ENCODE measurements at regions not wholly inside any gene's neighbourhood (a gene's known extent, or its start where the extent isn't known, plus 50 kb on each side); places are given as distances from the start of the nearest gene placed in this dataset.
"Not testable (repeated sequence)": the region's sequence is repeated elsewhere in the genome, so short reads cannot be mapped to it uniquely, and the experiment has no call there.

GRCh38 chr1:90348934-90349333, 354.0 kb downstream of the ZNF326 start:
- Mint-ChIP-seq H3K4me3 (no peak overlapping the region), H3K27ac (no peak overlapping the region), H3K27me3 (peaks cover 0 to 5% of the 10 kb centered on the region in 2 donors), H3K36me3 (no peaks in the 10 kb centered on the region), H3K9me3 (peaks cover 0 to 13% (median 8%) of the 10 kb centered on the region in 3 donors), H3K4me1 (no peaks in the 10 kb centered on the region)
- DNase-seq (no peak), ATAC-seq (replicated peaks in 1 of 4) (no peak)
- WGBS (ENCODE audit: insufficient coverage): no CpG with 5 or more reads among the region's 1 CpG
- POLR2A ChIA-PET: no interaction called here
- Histone ChIP-seq H3K27me3 (replicated peaks in 1 of 2; ENCODE audit: control insufficient read depth in 2 of 2, extremely low read depth in 1 of 2, insufficient read depth in 2 of 2, low read length in 1 of 2) (no peaks in the 10 kb centered on the region), H3K9me3 (no peaks in the 10 kb centered on the region), H3K27ac (ENCODE audit: low read length) (no peak overlapping the region), H3K36me3 (ENCODE audit: control insufficient read depth in 2 of 2, extremely low read depth in 1 of 2, insufficient read depth in 1 of 2, low read length in 1 of 2) (no peaks in the 10 kb centered on the region), H3K4me1 (ENCODE audit: control insufficient read depth in 1 of 2, extremely low read depth in 1 of 2, insufficient read depth in 2 of 2, low read length in 2 of 2) (no peaks in the 10 kb centered on the region), H3K4me3 (ENCODE audit: control insufficient read depth in 1 of 2, extremely low read depth in 1 of 2, low read length in 1 of 2) (no peak overlapping the region)
- CTCF ChIA-PET: no interaction called here

DNA sequence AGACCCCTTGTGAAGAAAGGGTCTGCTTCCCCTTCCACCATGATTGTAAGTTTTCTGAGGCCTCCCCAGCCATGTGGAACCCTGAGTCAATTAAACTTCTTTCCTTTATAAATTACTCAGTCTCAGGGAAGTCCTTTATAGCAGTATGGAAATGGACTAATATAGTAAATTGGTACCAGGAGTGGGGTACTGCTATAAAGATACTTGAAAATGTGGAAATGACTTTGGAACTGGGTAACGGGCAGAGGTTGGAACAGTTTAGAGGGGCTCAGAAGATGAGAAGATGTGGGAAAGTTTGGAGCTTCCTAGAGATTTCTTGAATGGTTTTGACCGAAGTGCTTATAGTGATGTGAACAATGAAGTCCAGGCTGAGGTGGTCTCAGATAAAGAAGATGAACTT, 353.5 kb downstream of the ZNF326 start:
- H3K36me3 Mint-ChIP-seq; H3K4me3 ChIP-seq (ENCODE audit: control insufficient read depth in 1 of 2, extremely low read depth in 1 of 2, low read length in 1 of 2); H3K27ac ChIP-seq (ENCODE audit: low read length); DNase-seq; H3K27ac Mint-ChIP-seq; CTCF ChIA-PET; H3K27me3 Mint-ChIP-seq; H3K27me3 ChIP-seq (replicated peaks in 1 of 2; ENCODE audit: control insufficient read depth in 2 of 2, extremely low read depth in 1 of 2, insufficient read depth in 2 of 2, low read length in 1 of 2); H3K4me1 ChIP-seq (ENCODE audit: control insufficient read depth in 1 of 2, extremely low read depth in 1 of 2, insufficient read depth in 2 of 2, low read length in 2 of 2); H3K9me3 ChIP-seq; POLR2A ChIA-PET; H3K4me1 Mint-ChIP-seq; H3K4me3 Mint-ChIP-seq; ATAC-seq (replicated peaks in 1 of 4); H3K36me3 ChIP-seq (ENCODE audit: control insufficient read depth in 2 of 2, extremely low read depth in 1 of 2, insufficient read depth in 1 of 2, low read length in 1 of 2): not testable (repeated sequence)
- peaks cover 0 to 13% (median 8%) of the 10 kb centered on the region in 3 donors for H3K9me3 Mint-ChIP-seq
- whole genome bisulfite sequencing (ENCODE audit: insufficient coverage): 89% methylated on average over 2 of the region's 2 CpGs

GRCh38 chr1:90347366-90347765, 352.5 kb downstream of the ZNF326 start:
- Histone ChIP-seq H3K4me1 (ENCODE audit: control insufficient read depth in 1 of 2, extremely low read depth in 1 of 2, insufficient read depth in 2 of 2, low read length in 2 of 2) (no peaks in the 10 kb centered on the region), H3K27me3 (replicated peaks in 1 of 2; ENCODE audit: control insufficient read depth in 2 of 2, extremely low read depth in 1 of 2, insufficient read depth in 2 of 2, low read length in 1 of 2) (no peaks in the 10 kb centered on the region), H3K4me3 (ENCODE audit: control insufficient read depth in 1 of 2, extremely low read depth in 1 of 2, low read length in 1 of 2) (no peak overlapping the region), H3K9me3 (no peaks in the 10 kb centered on the region), H3K36me3 (ENCODE audit: control insufficient read depth in 2 of 2, extremely low read depth in 1 of 2, insufficient read depth in 1 of 2, low read length in 1 of 2) (no peaks in the 10 kb centered on the region), H3K27ac (ENCODE audit: low read length) (no peak overlapping the region)
- H3K4me1 Mint-ChIP-seq: no peaks in the 10 kb centered on the region
- H3K27ac Mint-ChIP-seq: no peak overlapping the region
- CTCF ChIA-PET: no interaction called here
- peaks cover 0 to 5% of the 10 kb centered on the region in 2 donors for H3K27me3 Mint-ChIP-seq
- H3K4me3 Mint-ChIP-seq: no peak overlapping the region
- no CpG with 5 or more reads among the region's 1 CpG for WGBS (ENCODE audit: insufficient coverage)
- H3K36me3 Mint-ChIP-seq: no peaks in the 10 kb centered on the region
- POLR2A ChIA-PET: no interaction called here
- ATAC-seq (replicated peaks in 1 of 4) (no peak), DNase-seq (no peak)
- H3K9me3 Mint-ChIP-seq: peaks cover 0 to 13% (median 8%) of the 10 kb centered on the region in 3 donors

GRCh38 chr1:90346757-90347156, 351.8 kb downstream of the ZNF326 start:
- ChIA-PET POLR2A (no interaction called here), CTCF (no interaction called here)
- H3K4me1 ChIP-seq (ENCODE audit: control insufficient read depth in 1 of 2, extremely low read depth in 1 of 2, insufficient read depth in 2 of 2, low read length in 2 of 2): no peaks in the 10 kb centered on the region
- ATAC-seq (replicated peaks in 1 of 4): no peak
- no CpG with 5 or more reads among the region's 2 CpGs for WGBS (ENCODE audit: insufficient coverage)
- Mint-ChIP-seq H3K9me3 (peaks cover 0 to 13% (median 8%) of the 10 kb centered on the region in 3 donors), H3K36me3 (no peaks in the 10 kb centered on the region), H3K4me3 (no peak overlapping the region), H3K4me1 (no peaks in the 10 kb centered on the region), H3K27me3 (peaks cover 0 to 5% of the 10 kb centered on the region in 2 donors), H3K27ac (no peak overlapping the region)
- no peaks in the 10 kb centered on the region for H3K27me3 ChIP-seq (replicated peaks in 1 of 2; ENCODE audit: control insufficient read depth in 2 of 2, extremely low read depth in 1 of 2, insufficient read depth in 2 of 2, low read length in 1 of 2)
- H3K27ac ChIP-seq (ENCODE audit: low read length): no peak overlapping the region
- H3K4me3 ChIP-seq (ENCODE audit: control insufficient read depth in 1 of 2, extremely low read depth in 1 of 2, low read length in 1 of 2): no peak overlapping the region
- no peaks in the 10 kb centered on the region for H3K36me3 ChIP-seq (ENCODE audit: control insufficient read depth in 2 of 2, extremely low read depth in 1 of 2, insufficient read depth in 1 of 2, low read length in 1 of 2)
- H3K9me3 ChIP-seq: no peaks in the 10 kb centered on the region
- DNase-seq: no peak

DNA sequence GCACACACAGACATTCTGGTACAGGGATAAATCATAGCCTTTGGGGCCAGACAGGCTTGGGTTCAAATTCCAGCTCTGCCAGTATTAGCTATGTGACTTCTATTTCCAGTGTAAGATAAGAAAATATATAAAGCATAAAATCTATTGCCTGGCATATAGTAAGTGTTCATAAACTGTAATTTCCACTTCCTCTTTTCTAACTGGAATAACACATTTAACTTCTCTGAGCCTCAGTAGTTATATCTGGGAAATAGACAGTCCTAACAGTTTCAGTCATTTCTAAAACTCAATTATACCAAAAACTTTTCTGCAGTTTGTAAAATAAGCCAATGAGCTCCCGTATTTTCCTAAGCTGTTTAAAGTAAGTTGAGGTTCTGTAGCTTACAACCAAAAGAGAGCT, 351.4 kb downstream of the ZNF326 start:
- Mint-ChIP-seq H3K27ac (no peak overlapping the region), H3K4me1 (no peaks in the 10 kb centered on the region), H3K36me3 (no peaks in the 10 kb centered on the region), H3K4me3 (no peak overlapping the region), H3K9me3 (peaks cover 0 to 13% (median 8%) of the 10 kb centered on the region in 3 donors), H3K27me3 (peaks cover 0 to 5% of the 10 kb centered on the region in 2 donors)
- WGBS (ENCODE audit: insufficient coverage): no CpG with 5 or more reads among the region's 1 CpG
- Histone ChIP-seq H3K27ac (ENCODE audit: low read length) (no peak overlapping the region), H3K36me3 (ENCODE audit: control insufficient read depth in 2 of 2, extremely low read depth in 1 of 2, insufficient read depth in 1 of 2, low read length in 1 of 2) (no peaks in the 10 kb centered on the region), H3K4me1 (ENCODE audit: control insufficient read depth in 1 of 2, extremely low read depth in 1 of 2, insufficient read depth in 2 of 2, low read length in 2 of 2) (no peaks in the 10 kb centered on the region), H3K9me3 (no peaks in the 10 kb centered on the region), H3K27me3 (replicated peaks in 1 of 2; ENCODE audit: control insufficient read depth in 2 of 2, extremely low read depth in 1 of 2, insufficient read depth in 2 of 2, low read length in 1 of 2) (no peaks in the 10 kb centered on the region), H3K4me3 (ENCODE audit: control insufficient read depth in 1 of 2, extremely low read depth in 1 of 2, low read length in 1 of 2) (no peak overlapping the region)
- ChIA-PET POLR2A (no interaction called here), CTCF (no interaction called here)
- ATAC-seq (replicated peaks in 1 of 4): no peak
- DNase-seq: no peak

DNA sequence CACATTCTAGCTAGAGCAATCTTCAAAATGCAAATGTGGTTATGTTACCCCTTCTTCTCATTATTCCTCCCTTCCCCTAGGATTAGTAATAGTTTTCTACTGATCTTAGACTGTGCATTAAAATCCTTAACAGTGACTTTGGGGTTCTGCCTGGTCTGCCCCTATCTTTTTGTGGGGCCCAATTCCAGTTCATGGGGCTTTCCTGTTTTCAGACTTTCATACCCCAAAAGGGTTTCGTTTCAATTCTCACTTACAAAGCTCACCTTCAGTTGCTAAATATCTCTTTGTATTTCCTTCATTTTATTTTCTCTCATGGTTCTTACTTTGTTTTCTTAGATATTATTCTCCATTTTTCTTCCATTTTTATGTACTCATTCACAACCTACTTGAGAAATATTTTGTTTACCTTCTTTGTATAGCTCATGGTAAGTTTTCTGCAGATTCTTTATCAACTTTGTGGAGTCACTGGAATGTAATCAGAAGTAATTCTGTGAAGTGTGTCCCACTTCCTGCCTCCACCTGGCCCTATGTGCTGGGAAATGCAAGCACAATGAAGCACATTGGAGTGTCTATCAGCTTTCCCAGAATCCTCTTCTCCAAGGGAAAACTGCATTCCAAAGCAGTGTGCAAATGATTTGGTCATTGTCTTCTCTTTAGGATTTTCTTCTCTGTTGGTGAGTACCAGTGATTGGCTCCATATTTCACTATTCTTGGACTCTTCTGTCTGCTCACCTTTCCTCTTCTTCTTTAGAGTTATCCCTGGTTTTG, 350.2 kb downstream of the ZNF326 start:
- Histone ChIP-seq H3K4me3 (ENCODE audit: control insufficient read depth in 1 of 2, extremely low read depth in 1 of 2, low read length in 1 of 2) (no peak overlapping the region), H3K36me3 (ENCODE audit: control insufficient read depth in 2 of 2, extremely low read depth in 1 of 2, insufficient read depth in 1 of 2, low read length in 1 of 2) (no peaks in the 10 kb centered on the region), H3K27ac (ENCODE audit: low read length) (no peak overlapping the region), H3K27me3 (replicated peaks in 1 of 2; ENCODE audit: control insufficient read depth in 2 of 2, extremely low read depth in 1 of 2, insufficient read depth in 2 of 2, low read length in 1 of 2) (no peaks in the 10 kb centered on the region), H3K4me1 (ENCODE audit: control insufficient read depth in 1 of 2, extremely low read depth in 1 of 2, insufficient read depth in 2 of 2, low read length in 2 of 2) (peaks cover 0 to 5% of the 10 kb centered on the region in 2 experiments), H3K9me3 (no peaks in the 10 kb centered on the region)
- H3K9me3 Mint-ChIP-seq: peaks cover 0 to 13% (median 8%) of the 10 kb centered on the region in 3 donors
- no peak overlapping the region for H3K4me3 Mint-ChIP-seq
- no peak for ATAC-seq (replicated peaks in 1 of 4)
- no peak for DNase-seq
- no peaks in the 10 kb centered on the region for H3K36me3 Mint-ChIP-seq
- H3K27ac Mint-ChIP-seq: no peak overlapping the region
- CTCF ChIA-PET: no interaction called here
- POLR2A ChIA-PET: no interaction called here
- peaks cover 5 to 8% (median 6%) of the 10 kb centered on the region in 3 donors for H3K4me1 Mint-ChIP-seq
- WGBS (ENCODE audit: insufficient coverage): 60% methylated on average over 1 of the region's 1 CpG
- peaks cover 0 to 5% of the 10 kb centered on the region in 2 donors for H3K27me3 Mint-ChIP-seq

Data from T-cell (primary cell).